ENCODE measurements at regions not wholly inside any gene's neighbourhood (a gene's known extent, or its start where the extent isn't known, plus 50 kb on each side); places are given as distances from the start of the nearest gene placed in this dataset.

DNA sequence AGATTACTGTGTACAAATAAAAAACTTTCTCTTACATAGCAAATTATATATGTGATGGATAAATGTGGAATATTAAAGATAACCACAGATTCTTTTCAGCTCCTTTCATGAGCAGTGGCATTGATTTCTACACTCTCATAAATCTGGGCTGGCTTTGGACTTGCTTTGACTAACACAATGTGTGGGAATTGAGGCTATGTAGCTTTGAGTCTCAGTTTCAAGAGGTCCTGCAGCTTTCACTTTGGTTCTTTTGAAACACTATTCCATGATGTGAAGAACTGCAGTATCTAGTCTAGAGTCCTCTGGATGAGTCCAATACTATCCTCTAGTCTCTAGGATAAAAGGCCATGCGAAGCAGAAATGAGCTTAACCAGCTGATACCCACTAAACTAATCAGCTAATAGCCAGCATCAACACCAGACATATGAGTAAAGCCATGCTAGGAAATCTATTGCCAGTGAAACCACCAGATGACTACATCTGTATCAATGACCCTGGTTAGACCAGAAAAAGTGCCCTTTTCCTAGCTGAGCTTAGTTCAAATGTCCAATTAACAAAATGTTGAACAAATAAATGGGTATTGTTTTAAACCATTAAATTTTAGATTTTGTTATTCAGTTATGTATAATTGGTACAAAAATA, 274.9 kb upstream of the ZPLD1 start:
- Histone ChIP-seq H3K27ac (ENCODE audit: low read depth, low read length, poor library complexity, severe bottlenecking) (no peak overlapping the region), H3K9me3 (ENCODE audit: low read length) (no peaks in the 10 kb centered on the region), H2AFZ (ENCODE audit: low read length) (no peak overlapping the region), H3K4me3 (ENCODE audit: low read depth, low read length, poor library complexity, severe bottlenecking) (no peak overlapping the region), H4K20me1 (ENCODE audit: insufficient read depth, low read length) (no peaks in the 10 kb centered on the region), H3K36me3 (ENCODE audit: insufficient read depth, low read length) (no peaks in the 10 kb centered on the region), H3K79me2 (ENCODE audit: insufficient read depth, low read depth, low read length) (no peaks in the 10 kb centered on the region), H3K4me1 (ENCODE audit: insufficient read depth, low read length, poor library complexity, severe bottlenecking) (no peaks in the 10 kb centered on the region), H3K9me2 (ENCODE audit: insufficient read depth, low read length) (no peaks in the 10 kb centered on the region), H3K4me2 (ENCODE audit: low read length) (no peak overlapping the region)
- ChIA-PET POLR2A (interaction anchor here (1.1 to 1.3 kb wide), 4 partner anchors 9 to 38 kb away, joined by 3 to 4 read pairs (median 3); no protein-coding TSS in a partner anchor), CTCF (ENCODE audit: unreplicated experiment) (no interaction called here)
- BruUV-seq (replicated peaks) = no TSS peak
- no peak for DNase-seq (ENCODE audit: low spot score)
- TF ChIP-seq, protein P1, sequence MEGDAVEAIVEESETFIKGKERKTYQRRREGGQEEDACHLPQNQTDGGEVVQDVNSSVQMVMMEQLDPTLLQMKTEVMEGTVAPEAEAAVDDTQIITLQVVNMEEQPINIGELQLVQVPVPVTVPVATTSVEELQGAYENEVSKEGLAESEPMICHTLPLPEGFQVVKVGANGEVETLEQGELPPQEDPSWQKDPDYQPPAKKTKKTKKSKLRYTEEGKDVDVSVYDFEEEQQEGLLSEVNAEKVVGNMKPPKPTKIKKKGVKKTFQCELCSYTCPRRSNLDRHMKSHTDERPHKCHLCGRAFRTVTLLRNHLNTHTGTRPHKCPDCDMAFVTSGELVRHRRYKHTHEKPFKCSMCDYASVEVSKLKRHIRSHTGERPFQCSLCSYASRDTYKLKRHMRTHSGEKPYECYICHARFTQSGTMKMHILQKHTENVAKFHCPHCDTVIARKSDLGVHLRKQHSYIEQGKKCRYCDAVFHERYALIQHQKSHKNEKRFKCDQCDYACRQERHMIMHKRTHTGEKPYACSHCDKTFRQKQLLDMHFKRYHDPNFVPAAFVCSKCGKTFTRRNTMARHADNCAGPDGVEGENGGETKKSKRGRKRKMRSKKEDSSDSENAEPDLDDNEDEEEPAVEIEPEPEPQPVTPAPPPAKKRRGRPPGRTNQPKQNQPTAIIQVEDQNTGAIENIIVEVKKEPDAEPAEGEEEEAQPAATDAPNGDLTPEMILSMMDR (conservative IDR thresholded peaks at IDR 0.05; ENCODE audit: low read length) = no peak
- TF ChIP-seq EZH2phosphoT487 (IDR thresholded peaks at IDR 0.05; ENCODE audit: borderline replicate concordance, low read depth, low read length) = no peak
- intact Hi-C loops (cut with micrococcal nuclease; ENCODE audit: unreplicated experiment) = no loop called here

DNA sequence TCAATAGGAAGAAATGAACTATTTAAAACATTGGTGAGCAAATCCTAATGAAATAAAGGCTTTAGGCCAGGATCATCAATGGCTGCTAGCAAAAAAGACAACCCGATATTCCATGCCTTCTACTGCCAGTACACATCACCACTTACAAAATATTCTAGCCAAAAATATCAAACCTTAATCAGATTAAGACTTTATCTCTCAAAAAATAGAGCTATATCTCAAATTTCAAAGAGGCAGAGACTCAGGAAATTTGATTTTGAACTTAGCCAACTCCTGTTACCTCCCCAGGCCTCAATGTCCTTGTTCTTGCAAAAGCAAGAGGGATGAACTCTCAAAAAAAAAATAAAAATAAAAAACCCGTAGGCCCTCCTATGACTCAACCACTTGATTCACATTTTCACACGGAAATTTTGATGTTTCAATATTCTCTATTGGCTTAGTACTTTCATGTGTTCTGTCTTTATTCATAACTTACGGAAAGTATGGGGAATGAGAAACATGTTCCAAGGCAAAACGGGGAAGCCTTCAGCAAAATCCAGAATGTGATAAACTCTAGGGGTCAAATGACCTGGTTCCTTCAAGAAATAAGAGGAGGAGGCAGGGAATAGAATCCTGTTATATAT, 273.3 kb upstream of the ZPLD1 start:
- CTCF ChIA-PET (ENCODE audit: unreplicated experiment) = no interaction called here
- no TSS peak for BruUV-seq (replicated peaks)
- no peaks in the 10 kb centered on the region for H3K4me1 ChIP-seq (ENCODE audit: insufficient read depth, low read length, poor library complexity, severe bottlenecking)
- H2AFZ ChIP-seq (ENCODE audit: low read length) = no peak overlapping the region
- H3K4me3 ChIP-seq (ENCODE audit: low read depth, low read length, poor library complexity, severe bottlenecking) = no peak overlapping the region
- DNase-seq (ENCODE audit: low spot score) = no peak
- no peaks in the 10 kb centered on the region for H3K79me2 ChIP-seq (ENCODE audit: insufficient read depth, low read depth, low read length)
- intact Hi-C loops (cut with micrococcal nuclease; ENCODE audit: unreplicated experiment) = no loop called here
- no peaks in the 10 kb centered on the region for H4K20me1 ChIP-seq (ENCODE audit: insufficient read depth, low read length)
- H3K4me2 ChIP-seq (ENCODE audit: low read length) = no peak overlapping the region
- H3K27ac ChIP-seq (ENCODE audit: low read depth, low read length, poor library complexity, severe bottlenecking) = no peak overlapping the region
- no peaks in the 10 kb centered on the region for H3K36me3 ChIP-seq (ENCODE audit: insufficient read depth, low read length)
- POLR2A ChIA-PET = no interaction called here
- no peaks in the 10 kb centered on the region for H3K9me3 ChIP-seq (ENCODE audit: low read length)
- H3K9me2 ChIP-seq (ENCODE audit: insufficient read depth, low read length) = no peaks in the 10 kb centered on the region
- no peak for TF ChIP-seq EZH2phosphoT487 (IDR thresholded peaks at IDR 0.05; ENCODE audit: borderline replicate concordance, low read depth, low read length)

DNA sequence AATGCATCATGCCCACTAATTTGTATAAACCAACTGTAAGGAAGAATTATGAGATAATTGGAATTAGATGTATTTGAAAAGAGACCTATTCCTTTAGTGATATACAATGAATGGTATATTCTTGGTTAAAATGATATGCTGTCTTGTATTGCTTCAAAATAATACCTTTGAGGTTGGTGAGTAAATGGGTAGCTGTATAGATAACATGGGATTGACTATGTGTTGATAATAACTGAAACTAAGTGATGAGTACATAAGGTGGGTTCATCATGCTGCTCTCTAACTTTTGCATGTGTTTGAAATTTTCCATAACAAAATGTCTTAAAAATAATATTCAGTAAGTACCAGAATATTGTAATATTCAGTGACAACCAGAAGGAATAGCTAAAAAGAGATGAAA, 272.6 kb upstream of the ZPLD1 start:
- Histone ChIP-seq H3K9me3 (ENCODE audit: low read length) (no peaks in the 10 kb centered on the region), H3K9me2 (ENCODE audit: insufficient read depth, low read length) (no peaks in the 10 kb centered on the region), H3K4me3 (ENCODE audit: low read depth, low read length, poor library complexity, severe bottlenecking) (no peak overlapping the region), H3K4me2 (ENCODE audit: low read length) (no peak overlapping the region), H4K20me1 (ENCODE audit: insufficient read depth, low read length) (no peaks in the 10 kb centered on the region), H2AFZ (ENCODE audit: low read length) (no peak overlapping the region), H3K36me3 (ENCODE audit: insufficient read depth, low read length) (no peaks in the 10 kb centered on the region), H3K4me1 (ENCODE audit: insufficient read depth, low read length, poor library complexity, severe bottlenecking) (no peaks in the 10 kb centered on the region), H3K27ac (ENCODE audit: low read depth, low read length, poor library complexity, severe bottlenecking) (no peak overlapping the region), H3K79me2 (ENCODE audit: insufficient read depth, low read depth, low read length) (no peaks in the 10 kb centered on the region)
- TF ChIP-seq, protein P1 (conservative IDR thresholded peaks at IDR 0.05; ENCODE audit: low read length) = no peak
- TF ChIP-seq EZH2phosphoT487 (IDR thresholded peaks at IDR 0.05; ENCODE audit: borderline replicate concordance, low read depth, low read length) = no peak
- no peak for DNase-seq (ENCODE audit: low spot score)
- ChIA-PET CTCF (ENCODE audit: unreplicated experiment) (no interaction called here), POLR2A (interaction anchor here (0.6 to 1.1 kb wide), 3 partner anchors 14 to 701 kb away, joined by 3 to 5 read pairs (median 3); no protein-coding TSS in a partner anchor)
- intact Hi-C loops (cut with micrococcal nuclease; ENCODE audit: unreplicated experiment) = no loop called here
- BruUV-seq (replicated peaks) = no TSS peak
